NCI-H69 (cell line): ENCODE measurements at regions not wholly inside any gene's neighbourhood (a gene's known extent, or its start where the extent isn't known, plus 50 kb on each side); places are given as distances from the start of the nearest gene placed in this dataset.
A peak's percentile ranks its signal among the peaks of the same experiment; 100 is the strongest.

Experiments
- DNase-seq: peaks from one replicate; lab custom pipeline; 2025; lab: John Stamatoyannopoulos, UW

- no peak for DNase-seq
These were observed 50.5 kb upstream of the LRRC1 start for GRCh38 chr6:53744321-53744720.

- DNase-seq, result no peak
These were observed 53.6 kb upstream of the LRRC1 start for GRCh38 chr6:53741034-53741823.

GRCh38 chr6:53737746-53738145 is 57.1 kb upstream of the LRRC1 start:
- DNase-seq, result no peak

GRCh38 chr6:53735896-53736295 is 58.9 kb upstream of the LRRC1 start:
- no peak for DNase-seq

GRCh38 chr6:53734473-53735299 is 60.1 kb upstream of the LRRC1 start:
- peak; percentile 72 for DNase-seq

GRCh38 chr6:53731866-53732636 is 62.8 kb upstream of the LRRC1 start:
- no peak for DNase-seq

GRCh38 chr6:53730767-53731166 is 64.0 kb upstream of the LRRC1 start:
- peak; percentile 28 for DNase-seq

- peak; percentile 70 for DNase-seq
These were observed 63.1 kb upstream of the KLHL31 start for GRCh38 chr6:53728570-53729194.

GRCh38 chr6:53727748-53728147 is 62.2 kb upstream of the KLHL31 start:
- DNase-seq, result no peak

- peak; percentile 85 for DNase-seq
These were observed 60.4 kb upstream of the KLHL31 start for GRCh38 chr6:53725791-53726575.

GRCh38 chr6:53724501-53724900 is 58.9 kb upstream of the KLHL31 start:
- peak; percentile 62 for DNase-seq

GRCh38 chr6:53723331-53723730 is 57.8 kb upstream of the KLHL31 start:
- no peak for DNase-seq

GRCh38 chr6:53721766-53722165 is 56.2 kb upstream of the KLHL31 start:
- no peak for DNase-seq

GRCh38 chr6:53718597-53719460 is 53.3 kb upstream of the KLHL31 start:
- peak; percentile 85 for DNase-seq

GRCh38 chr6:53717566-53717965 is 52.0 kb upstream of the KLHL31 start:
- DNase-seq, result no peak

- DNase-seq, result no peak
These were observed 49.9 kb upstream of the KLHL31 start for GRCh38 chr6:53715434-53715833.
